ENCODE measurements at regions not wholly inside any gene's neighbourhood (a gene's known extent, or its start where the extent isn't known, plus 50 kb on each side); places are given as distances from the start of the nearest gene placed in this dataset.
"Not testable (repeated sequence)": the region's sequence is repeated elsewhere in the genome, so short reads cannot be mapped to it uniquely, and the experiment has no call there.

- no peak for DNase-seq
Measured at GRCh38 chr10:57952741-57953140, 315.0 kb downstream of the IPMK start.

GRCh38 chr10:57950442-57950974, 317.2 kb downstream of the IPMK start:
- DNase-seq, result no peak

GRCh38 chr10:57948796-57949195, 318.9 kb downstream of the IPMK start:
- no peak for DNase-seq

GRCh38 chr10:57946833-57947232, 320.9 kb downstream of the IPMK start:
- no peak for DNase-seq

GRCh38 chr10:57943701-57944100, 324.0 kb downstream of the IPMK start:
- no peak for DNase-seq

- DNase-seq, result no peak
Measured at GRCh38 chr10:57925045-57925444, 342.6 kb downstream of the IPMK start.

GRCh38 chr10:57921140-57921539, 346.6 kb downstream of the IPMK start:
- no peak for DNase-seq

GRCh38 chr10:57919864-57920263, 347.8 kb downstream of the IPMK start:
- no peak for DNase-seq

GRCh38 chr10:57917019-57917418, 350.7 kb downstream of the IPMK start:
- DNase-seq, result no peak

GRCh38 chr10:57905861-57906260, 361.8 kb downstream of the IPMK start:
- DNase-seq, result no peak

GRCh38 chr10:57905010-57905409, 362.7 kb downstream of the IPMK start:
- DNase-seq, result no peak

GRCh38 chr10:57898231-57898630, 369.5 kb downstream of the IPMK start:
- no peak for DNase-seq

GRCh38 chr10:57897611-57898010, 370.1 kb downstream of the IPMK start:
- no peak for DNase-seq

- no peak for DNase-seq
Measured at GRCh38 chr10:57894361-57894760, 373.3 kb downstream of the IPMK start.

GRCh38 chr10:57891201-57892006, 376.3 kb downstream of the IPMK start:
- no peak for DNase-seq

- no peak for DNase-seq
Measured at GRCh38 chr10:57890691-57891090, 377.0 kb downstream of the IPMK start.

- DNase-seq, result not testable (repeated sequence)
Measured at GRCh38 chr10:57885618-57885968, 382.1 kb downstream of the IPMK start.

- DNase-seq, result no peak
Measured at GRCh38 chr10:57884965-57885617, 382.6 kb downstream of the IPMK start.

- no peak for DNase-seq
Measured at GRCh38 chr10:57884407-57884806, 383.3 kb downstream of the IPMK start.

GRCh38 chr10:57880446-57881227, 387.1 kb downstream of the IPMK start:
- no peak for DNase-seq

- DNase-seq, result no peak
Measured at GRCh38 chr10:57874810-57875209, 392.9 kb downstream of the IPMK start.

GRCh38 chr10:57867241-57867640, 400.5 kb downstream of the IPMK start:
- DNase-seq, result no peak

Measured in islet precursor cell (in vitro differentiated cells).